GM12874 (cell line): ENCODE measurements at regions not wholly inside any gene's neighbourhood (a gene's known extent, or its start where the extent isn't known, plus 50 kb on each side); places are given as distances from the start of the nearest gene placed in this dataset.

ENCODE experiments used
- TF ChIP-seq, protein P1 (sequence below): IDR thresholded peaks from 2 replicates; pipeline ENCODE4 v1.5.1; 2011; ENCODE audit warnings: low read depth, mild to moderate bottlenecking, control low read depth, low read length, moderate library complexity; ENCODE audit not compliant: insufficient read depth

DNA sequence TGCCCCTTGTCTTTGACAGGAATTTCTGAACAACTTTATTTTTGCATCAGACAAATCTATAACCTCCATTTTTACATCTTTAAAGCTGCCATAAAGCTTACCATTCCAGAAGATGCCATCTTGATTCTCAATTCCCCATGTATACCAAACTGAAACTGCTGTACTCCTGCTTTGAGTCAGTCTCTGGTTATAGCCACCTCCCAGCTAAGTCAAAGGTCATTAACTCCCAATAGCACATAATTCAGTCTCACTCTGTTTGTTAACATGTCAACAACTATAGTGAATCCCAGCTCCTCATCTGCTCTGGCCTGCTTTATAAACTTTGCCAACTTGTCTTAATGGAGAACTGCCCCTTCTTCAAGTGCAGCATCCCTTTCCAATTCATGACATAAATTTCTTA lies 343.6 kb downstream of the FRK start:
- TF ChIP-seq, protein P1, sequence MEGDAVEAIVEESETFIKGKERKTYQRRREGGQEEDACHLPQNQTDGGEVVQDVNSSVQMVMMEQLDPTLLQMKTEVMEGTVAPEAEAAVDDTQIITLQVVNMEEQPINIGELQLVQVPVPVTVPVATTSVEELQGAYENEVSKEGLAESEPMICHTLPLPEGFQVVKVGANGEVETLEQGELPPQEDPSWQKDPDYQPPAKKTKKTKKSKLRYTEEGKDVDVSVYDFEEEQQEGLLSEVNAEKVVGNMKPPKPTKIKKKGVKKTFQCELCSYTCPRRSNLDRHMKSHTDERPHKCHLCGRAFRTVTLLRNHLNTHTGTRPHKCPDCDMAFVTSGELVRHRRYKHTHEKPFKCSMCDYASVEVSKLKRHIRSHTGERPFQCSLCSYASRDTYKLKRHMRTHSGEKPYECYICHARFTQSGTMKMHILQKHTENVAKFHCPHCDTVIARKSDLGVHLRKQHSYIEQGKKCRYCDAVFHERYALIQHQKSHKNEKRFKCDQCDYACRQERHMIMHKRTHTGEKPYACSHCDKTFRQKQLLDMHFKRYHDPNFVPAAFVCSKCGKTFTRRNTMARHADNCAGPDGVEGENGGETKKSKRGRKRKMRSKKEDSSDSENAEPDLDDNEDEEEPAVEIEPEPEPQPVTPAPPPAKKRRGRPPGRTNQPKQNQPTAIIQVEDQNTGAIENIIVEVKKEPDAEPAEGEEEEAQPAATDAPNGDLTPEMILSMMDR = no peak

DNA sequence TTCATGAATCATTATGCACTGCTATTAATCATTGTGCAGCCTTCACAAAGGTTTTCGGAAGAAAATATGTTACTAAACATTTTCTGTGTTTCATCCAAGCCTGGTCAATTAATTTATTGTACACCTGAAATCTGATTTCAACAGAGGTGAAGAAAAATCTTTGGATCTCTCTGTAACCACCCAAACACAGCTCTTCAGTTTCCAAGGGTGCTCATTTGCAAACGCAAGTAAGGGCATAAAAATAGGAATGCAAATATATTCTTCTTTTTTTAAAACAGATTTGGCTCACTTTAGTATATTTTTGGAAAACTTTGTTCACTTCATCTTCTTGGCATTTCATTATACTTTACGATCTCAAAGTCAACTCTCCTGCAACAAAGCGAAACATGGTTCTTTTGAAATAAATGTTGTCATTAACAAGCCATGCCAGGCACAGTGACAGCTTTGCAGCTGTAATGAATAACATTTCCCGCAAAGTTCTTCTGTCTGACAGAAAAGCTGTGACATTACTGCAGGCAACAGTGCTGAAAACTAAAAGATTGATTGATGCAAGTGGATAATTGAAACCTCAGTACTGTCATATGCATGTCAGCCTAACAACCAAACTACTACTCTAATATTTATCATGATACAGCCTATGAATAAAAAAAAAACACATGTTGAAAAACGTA lies 348.3 kb downstream of the FRK start:
- TF ChIP-seq, protein P1 = no peak

DNA sequence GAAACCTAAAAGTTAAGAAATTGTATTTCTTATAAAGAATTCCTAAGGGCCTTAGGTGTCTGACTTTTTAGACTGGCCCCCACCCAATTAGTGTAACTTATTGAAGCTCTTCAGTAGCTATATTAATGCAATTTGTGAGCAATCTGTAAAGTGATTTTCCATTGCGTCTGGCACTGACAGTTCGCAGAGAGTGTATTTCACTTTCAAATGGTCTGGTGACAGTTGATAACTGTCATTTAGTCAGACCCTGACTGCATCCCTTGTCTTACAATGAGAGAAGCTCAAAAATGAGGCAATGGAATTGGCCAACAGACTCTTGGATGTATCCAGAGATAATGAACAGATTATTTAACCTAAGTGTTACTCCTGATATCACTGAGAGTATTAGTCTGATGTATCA lies 351.8 kb downstream of the FRK start:
- TF ChIP-seq, protein P1 = no peak

DNA sequence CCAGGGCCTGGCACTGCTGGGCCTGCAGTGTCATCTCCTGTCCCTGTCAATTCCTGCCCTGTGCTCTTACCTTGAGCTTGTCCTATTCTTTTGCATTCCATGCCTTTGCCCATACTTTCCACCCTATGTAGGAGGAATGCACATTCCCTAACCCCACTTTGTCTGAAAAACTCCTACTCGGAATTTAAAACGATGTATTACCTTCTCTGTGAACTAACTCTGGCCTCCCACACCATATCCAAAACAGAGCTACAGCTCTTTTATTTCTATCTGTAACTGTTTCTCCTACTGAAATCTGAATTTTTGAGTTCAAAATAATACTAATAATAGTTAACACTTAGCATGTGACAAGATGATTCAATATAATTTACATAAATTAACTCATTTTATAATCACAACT lies 353.7 kb downstream of the FRK start:
- TF ChIP-seq, protein P1 = no peak

DNA sequence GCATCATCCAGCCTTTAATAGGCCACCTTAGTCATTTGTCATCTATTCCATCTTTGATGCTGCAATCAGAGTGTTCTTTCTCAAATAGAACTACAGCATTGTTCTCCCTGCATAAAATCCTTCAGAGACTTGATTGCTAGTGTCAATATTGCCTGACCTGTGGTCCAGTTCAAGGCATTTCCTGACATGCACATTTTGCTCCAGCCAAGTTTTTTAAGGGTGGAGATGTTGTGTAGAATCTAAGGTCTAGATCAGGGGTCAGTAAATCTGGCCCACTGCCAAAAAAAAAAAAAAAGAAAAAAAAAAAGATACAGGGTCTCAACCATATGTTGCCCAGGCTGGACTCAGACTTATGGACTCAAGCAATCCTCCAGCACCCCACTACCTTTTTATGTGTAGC lies 354.4 kb downstream of the FRK start:
- TF ChIP-seq, protein P1 = no peak

DNA sequence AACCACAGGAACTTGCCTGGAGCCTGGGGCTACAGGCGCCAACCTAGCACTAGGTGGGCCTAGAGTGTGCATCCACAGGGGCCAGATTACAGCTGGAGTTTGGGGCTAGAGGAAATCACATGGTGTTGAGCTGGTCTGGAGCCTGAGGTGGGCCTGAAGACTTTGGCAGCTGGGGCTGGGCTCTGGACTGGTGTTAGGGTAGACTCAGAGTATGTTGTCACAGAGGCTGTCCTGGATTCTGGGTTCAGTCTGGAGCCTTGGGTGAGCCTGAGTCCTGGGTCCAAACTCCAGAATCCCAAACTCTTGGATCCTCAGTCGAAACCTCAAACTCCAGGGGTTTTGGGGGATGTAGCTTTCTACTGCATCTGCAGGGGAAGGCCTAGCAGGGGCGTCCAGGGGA lies 356.7 kb downstream of the FRK start:
- TF ChIP-seq, protein P1 = no peak

DNA sequence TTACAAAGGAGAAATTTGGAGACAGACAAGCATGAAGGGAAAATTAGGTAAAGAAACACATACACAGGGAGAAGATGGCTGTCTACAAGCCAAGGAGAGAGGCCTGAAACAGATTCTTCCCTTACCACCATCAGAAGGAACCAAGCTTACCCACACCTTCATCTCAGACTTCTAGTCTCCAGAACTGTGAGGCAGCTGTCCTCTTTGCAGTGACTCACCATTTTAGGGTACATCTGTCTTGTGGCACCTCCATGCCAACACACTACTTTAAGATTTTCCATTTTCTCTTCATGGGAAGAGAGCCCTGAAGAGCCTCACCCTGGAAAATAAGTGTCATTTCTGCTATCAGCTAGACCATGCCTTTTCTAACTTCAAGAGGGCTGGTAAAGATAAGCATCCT lies 369.3 kb downstream of the FRK start:
- TF ChIP-seq, protein P1 = no peak
